ENCODE measurements at regions not wholly inside any gene's neighbourhood (a gene's known extent, or its start where the extent isn't known, plus 50 kb on each side); places are given as distances from the start of the nearest gene placed in this dataset.

- H3K9me3 ChIP-seq (ENCODE audit: control insufficient read depth in 2 of 2, insufficient read depth in 1 of 2, low read depth in 1 of 2, low read length in 1 of 2), result no peaks in the 10 kb centered on the region
- H3K36me3 ChIP-seq (ENCODE audit: control insufficient read depth in 3 of 3, insufficient read depth in 2 of 3, low read depth in 1 of 3, low read length in 3 of 3), result no peaks in the 10 kb centered on the region
- FAIRE-seq (no peak), DNase-seq (no peak)
- 87 to 88% (median 87%) methylated on average over 4 of the region's 4 CpGs for WGBS, 3 donors
- H3K4me1 ChIP-seq (ENCODE audit: control insufficient read depth in 3 of 3, insufficient read depth in 2 of 3, low read depth in 1 of 3, low read length in 2 of 3), result no peaks in the 10 kb centered on the region
- no peak overlapping the region for H3K4me3 ChIP-seq (ENCODE audit: low read depth in 1 of 3, low read length in 3 of 3)
- H3K27me3 ChIP-seq (ENCODE audit: control insufficient read depth in 3 of 3, insufficient read depth in 3 of 3, low read length in 3 of 3), result no peaks in the 10 kb centered on the region
- H3K27ac ChIP-seq (ENCODE audit: low read depth in 1 of 3, low read length in 2 of 3), result no peak overlapping the region
Measured at GRCh38 chr11:71354394-71355105, 93.6 kb downstream of the DHCR7 start.

GRCh38 chr11:71352748-71353147 lies 95.4 kb downstream of the DHCR7 start:
- DNase-seq (peak; percentile 23 to 33), FAIRE-seq (no peak)
- Histone ChIP-seq H3K27me3 (ENCODE audit: control insufficient read depth in 3 of 3, insufficient read depth in 3 of 3, low read length in 3 of 3) (no peaks in the 10 kb centered on the region), H3K36me3 (ENCODE audit: control insufficient read depth in 3 of 3, insufficient read depth in 2 of 3, low read depth in 1 of 3, low read length in 3 of 3) (no peaks in the 10 kb centered on the region), H3K27ac (ENCODE audit: low read depth in 1 of 3, low read length in 2 of 3) (no peak overlapping the region), H3K9me3 (ENCODE audit: control insufficient read depth in 2 of 2, insufficient read depth in 1 of 2, low read depth in 1 of 2, low read length in 1 of 2) (no peaks in the 10 kb centered on the region), H3K4me1 (ENCODE audit: control insufficient read depth in 3 of 3, insufficient read depth in 2 of 3, low read depth in 1 of 3, low read length in 2 of 3) (no peaks in the 10 kb centered on the region), H3K4me3 (ENCODE audit: low read depth in 1 of 3, low read length in 3 of 3) (no peak overlapping the region)
- 65 to 78% (median 71%) methylated on average over 6 of the region's 6 CpGs for WGBS, 3 donors

- FAIRE-seq, result no peak
- Histone ChIP-seq H3K27me3 (ENCODE audit: control insufficient read depth in 3 of 3, insufficient read depth in 3 of 3, low read length in 3 of 3) (no peaks in the 10 kb centered on the region), H3K36me3 (ENCODE audit: control insufficient read depth in 3 of 3, insufficient read depth in 2 of 3, low read depth in 1 of 3, low read length in 3 of 3) (no peaks in the 10 kb centered on the region), H3K4me1 (ENCODE audit: control insufficient read depth in 3 of 3, insufficient read depth in 2 of 3, low read depth in 1 of 3, low read length in 2 of 3) (no peaks in the 10 kb centered on the region), H3K4me3 (ENCODE audit: low read depth in 1 of 3, low read length in 3 of 3) (no peak overlapping the region), H3K27ac (ENCODE audit: low read depth in 1 of 3, low read length in 2 of 3) (no peak overlapping the region), H3K9me3 (ENCODE audit: control insufficient read depth in 2 of 2, insufficient read depth in 1 of 2, low read depth in 1 of 2, low read length in 1 of 2) (no peaks in the 10 kb centered on the region)
- WGBS, 3 donors, result 83 to 93% (median 84%) methylated on average over 8 of the region's 8 CpGs
- no peak for DNase-seq
Measured at GRCh38 chr11:71352226-71352625, 96.0 kb downstream of the DHCR7 start.

GRCh38 chr11:71349627-71350026 lies 97.2 kb upstream of the SHANK2 start:
- WGBS, 3 donors, result 60 to 76% (median 62%) methylated on average over 12 of the region's 12 CpGs
- no peaks in the 10 kb centered on the region for H3K27me3 ChIP-seq (ENCODE audit: control insufficient read depth in 3 of 3, insufficient read depth in 3 of 3, low read length in 3 of 3)
- H3K4me1 ChIP-seq (ENCODE audit: control insufficient read depth in 3 of 3, insufficient read depth in 2 of 3, low read depth in 1 of 3, low read length in 2 of 3), result no peaks in the 10 kb centered on the region
- FAIRE-seq (no peak), DNase-seq (no peak)
- H3K9me3 ChIP-seq (ENCODE audit: control insufficient read depth in 2 of 2, insufficient read depth in 1 of 2, low read depth in 1 of 2, low read length in 1 of 2), result no peaks in the 10 kb centered on the region
- no peak overlapping the region for H3K27ac ChIP-seq (ENCODE audit: low read depth in 1 of 3, low read length in 2 of 3)
- H3K36me3 ChIP-seq (ENCODE audit: control insufficient read depth in 3 of 3, insufficient read depth in 2 of 3, low read depth in 1 of 3, low read length in 3 of 3), result no peaks in the 10 kb centered on the region
- H3K4me3 ChIP-seq (ENCODE audit: low read depth in 1 of 3, low read length in 3 of 3), result no peak overlapping the region

- FAIRE-seq, result no peak
- 65 to 73% (median 70%) methylated on average over 11 of the region's 11 CpGs for WGBS, 3 donors
- no peaks in the 10 kb centered on the region for H3K27me3 ChIP-seq (ENCODE audit: control insufficient read depth in 3 of 3, insufficient read depth in 3 of 3, low read length in 3 of 3)
- no peak overlapping the region for H3K27ac ChIP-seq (ENCODE audit: low read depth in 1 of 3, low read length in 2 of 3)
- H3K36me3 ChIP-seq (ENCODE audit: control insufficient read depth in 3 of 3, insufficient read depth in 2 of 3, low read depth in 1 of 3, low read length in 3 of 3), result no peaks in the 10 kb centered on the region
- no peaks in the 10 kb centered on the region for H3K9me3 ChIP-seq (ENCODE audit: control insufficient read depth in 2 of 2, insufficient read depth in 1 of 2, low read depth in 1 of 2, low read length in 1 of 2)
- no peak overlapping the region for H3K4me3 ChIP-seq (ENCODE audit: low read depth in 1 of 3, low read length in 3 of 3)
- peaks cover 0 to 18% (median 0%) of the 10 kb centered on the region in 3 donors for H3K4me1 ChIP-seq (ENCODE audit: control insufficient read depth in 3 of 3, insufficient read depth in 2 of 3, low read depth in 1 of 3, low read length in 2 of 3)
- DNase-seq, result no peak
Measured at GRCh38 chr11:71343828-71344400, 91.5 kb upstream of the SHANK2 start.

GRCh38 chr11:71342951-71343827 lies 90.8 kb upstream of the SHANK2 start:
- no peak overlapping the region for H3K27ac ChIP-seq (ENCODE audit: low read depth in 1 of 3, low read length in 2 of 3)
- H3K9me3 ChIP-seq (ENCODE audit: control insufficient read depth in 2 of 2, insufficient read depth in 1 of 2, low read depth in 1 of 2, low read length in 1 of 2), result no peaks in the 10 kb centered on the region
- peaks cover 0 to 18% (median 0%) of the 10 kb centered on the region in 3 donors for H3K4me1 ChIP-seq (ENCODE audit: control insufficient read depth in 3 of 3, insufficient read depth in 2 of 3, low read depth in 1 of 3, low read length in 2 of 3)
- 59 to 72% (median 65%) methylated on average over 19 to 20 of the region's 20 CpGs for WGBS, 3 donors
- no peaks in the 10 kb centered on the region for H3K27me3 ChIP-seq (ENCODE audit: control insufficient read depth in 3 of 3, insufficient read depth in 3 of 3, low read length in 3 of 3)
- no peak overlapping the region for H3K4me3 ChIP-seq (ENCODE audit: low read depth in 1 of 3, low read length in 3 of 3)
- no peak for FAIRE-seq
- no peaks in the 10 kb centered on the region for H3K36me3 ChIP-seq (ENCODE audit: control insufficient read depth in 3 of 3, insufficient read depth in 2 of 3, low read depth in 1 of 3, low read length in 3 of 3)
- DNase-seq, result peak; percentile 62 to 71

- Histone ChIP-seq H3K27ac (ENCODE audit: low read depth in 1 of 3, low read length in 2 of 3) (no peak overlapping the region), H3K36me3 (ENCODE audit: control insufficient read depth in 3 of 3, insufficient read depth in 2 of 3, low read depth in 1 of 3, low read length in 3 of 3) (no peaks in the 10 kb centered on the region), H3K9me3 (ENCODE audit: control insufficient read depth in 2 of 2, insufficient read depth in 1 of 2, low read depth in 1 of 2, low read length in 1 of 2) (no peaks in the 10 kb centered on the region), H3K27me3 (ENCODE audit: control insufficient read depth in 3 of 3, insufficient read depth in 3 of 3, low read length in 3 of 3) (no peaks in the 10 kb centered on the region), H3K4me3 (ENCODE audit: low read depth in 1 of 3, low read length in 3 of 3) (no peak overlapping the region), H3K4me1 (ENCODE audit: control insufficient read depth in 3 of 3, insufficient read depth in 2 of 3, low read depth in 1 of 3, low read length in 2 of 3) (peaks cover 0 to 18% (median 0%) of the 10 kb centered on the region in 3 donors)
- 69 to 79% (median 77%) methylated on average over 13 of the region's 13 CpGs for WGBS, 3 donors
- FAIRE-seq (no peak), DNase-seq (no peak)
Measured at GRCh38 chr11:71342116-71342515, 89.7 kb upstream of the SHANK2 start.

GRCh38 chr11:71341596-71341995 lies 89.2 kb upstream of the SHANK2 start:
- H3K4me3 ChIP-seq (ENCODE audit: low read depth in 1 of 3, low read length in 3 of 3), result no peak overlapping the region
- H3K27ac ChIP-seq (ENCODE audit: low read depth in 1 of 3, low read length in 2 of 3), result no peak overlapping the region
- no peaks in the 10 kb centered on the region for H3K36me3 ChIP-seq (ENCODE audit: control insufficient read depth in 3 of 3, insufficient read depth in 2 of 3, low read depth in 1 of 3, low read length in 3 of 3)
- no peaks in the 10 kb centered on the region for H3K9me3 ChIP-seq (ENCODE audit: control insufficient read depth in 2 of 2, insufficient read depth in 1 of 2, low read depth in 1 of 2, low read length in 1 of 2)
- no peak for FAIRE-seq
- H3K4me1 ChIP-seq (ENCODE audit: control insufficient read depth in 3 of 3, insufficient read depth in 2 of 3, low read depth in 1 of 3, low read length in 2 of 3), result peaks cover 0 to 18% (median 0%) of the 10 kb centered on the region in 3 donors
- no peaks in the 10 kb centered on the region for H3K27me3 ChIP-seq (ENCODE audit: control insufficient read depth in 3 of 3, insufficient read depth in 3 of 3, low read length in 3 of 3)
- no peak for DNase-seq
- WGBS, 3 donors, result 87 to 92% (median 90%) methylated on average over 9 of the region's 9 CpGs
